GM20000 (cell line): ENCODE measurements at regions not wholly inside any gene's neighbourhood (a gene's known extent, or its start where the extent isn't known, plus 50 kb on each side); places are given as distances from the start of the nearest gene placed in this dataset.

Experiments used
- DNase-seq: peaks from one replicate; pipeline ENCODE4 v3.0.0; 2012; ENCODE audit warnings: low spot score
- TF ChIP-seq, protein P1 (sequence below): IDR thresholded peaks from 2 replicates; pipeline ENCODE4 v1.5.1; 2012; ENCODE audit warnings: mild to moderate bottlenecking, control low read depth; ENCODE audit errors: extremely low read depth, missing control alignments

GRCh38 chr11:134488512-134488911 lies 76.5 kb upstream of the B3GAT1 start:
- no peak for DNase-seq
- TF ChIP-seq, protein P1, sequence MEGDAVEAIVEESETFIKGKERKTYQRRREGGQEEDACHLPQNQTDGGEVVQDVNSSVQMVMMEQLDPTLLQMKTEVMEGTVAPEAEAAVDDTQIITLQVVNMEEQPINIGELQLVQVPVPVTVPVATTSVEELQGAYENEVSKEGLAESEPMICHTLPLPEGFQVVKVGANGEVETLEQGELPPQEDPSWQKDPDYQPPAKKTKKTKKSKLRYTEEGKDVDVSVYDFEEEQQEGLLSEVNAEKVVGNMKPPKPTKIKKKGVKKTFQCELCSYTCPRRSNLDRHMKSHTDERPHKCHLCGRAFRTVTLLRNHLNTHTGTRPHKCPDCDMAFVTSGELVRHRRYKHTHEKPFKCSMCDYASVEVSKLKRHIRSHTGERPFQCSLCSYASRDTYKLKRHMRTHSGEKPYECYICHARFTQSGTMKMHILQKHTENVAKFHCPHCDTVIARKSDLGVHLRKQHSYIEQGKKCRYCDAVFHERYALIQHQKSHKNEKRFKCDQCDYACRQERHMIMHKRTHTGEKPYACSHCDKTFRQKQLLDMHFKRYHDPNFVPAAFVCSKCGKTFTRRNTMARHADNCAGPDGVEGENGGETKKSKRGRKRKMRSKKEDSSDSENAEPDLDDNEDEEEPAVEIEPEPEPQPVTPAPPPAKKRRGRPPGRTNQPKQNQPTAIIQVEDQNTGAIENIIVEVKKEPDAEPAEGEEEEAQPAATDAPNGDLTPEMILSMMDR = no peak

- TF ChIP-seq, protein P1 = no peak
- DNase-seq = no peak
Measured at GRCh38 chr11:134487696-134488095, 75.7 kb upstream of the B3GAT1 start.

DNA sequence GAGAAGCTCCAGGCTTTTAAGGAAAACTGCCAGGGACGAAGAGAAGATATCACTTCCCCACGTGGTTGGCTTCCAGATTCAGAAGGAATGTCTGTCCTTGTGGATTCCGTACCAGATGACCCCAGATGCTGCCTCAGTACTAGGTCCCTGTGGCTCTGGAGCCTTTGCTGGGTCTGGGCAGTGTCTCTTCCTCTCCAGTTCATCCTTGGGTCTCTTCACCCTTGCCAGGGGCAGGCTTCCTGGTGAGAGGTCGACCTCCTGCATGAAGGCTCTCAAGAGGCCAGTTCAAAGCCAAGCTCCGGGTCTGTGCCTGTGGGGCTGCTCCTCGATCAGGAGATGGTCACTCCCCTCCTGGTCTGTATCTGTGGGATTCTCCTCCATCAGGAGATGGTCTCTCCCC lies 74.7 kb upstream of the B3GAT1 start:
- no peak for DNase-seq
- TF ChIP-seq, protein P1 = no peak

- TF ChIP-seq, protein P1 = no peak
- no peak for DNase-seq
Measured at GRCh38 chr11:134486106-134486505, 74.1 kb upstream of the B3GAT1 start.

DNA sequence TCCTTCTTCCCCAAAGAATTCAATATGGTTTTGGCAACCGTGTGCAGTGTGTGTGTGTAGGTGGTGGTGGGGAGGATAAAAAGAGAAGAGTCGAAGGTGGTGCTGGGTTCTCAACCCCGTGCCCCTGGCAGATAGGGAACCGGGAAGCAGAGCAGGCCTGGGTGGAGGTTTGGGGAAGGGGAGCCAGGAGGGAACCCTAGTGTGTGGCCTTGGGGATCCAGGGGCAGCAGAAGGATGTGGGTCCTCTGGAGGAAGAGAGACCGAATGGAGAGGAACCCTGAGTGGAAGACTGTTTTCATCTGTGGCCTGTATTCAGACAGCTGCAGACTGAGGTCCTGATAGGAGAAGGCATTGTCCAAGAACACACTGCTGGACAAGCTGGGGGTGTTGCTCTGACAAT lies 73.3 kb upstream of the B3GAT1 start:
- no peak for DNase-seq
- TF ChIP-seq, protein P1 = no peak

GRCh38 chr11:134483857-134484256 lies 71.8 kb upstream of the B3GAT1 start:
- TF ChIP-seq, protein P1 = no peak
- DNase-seq = no peak

GRCh38 chr11:134483291-134483690 lies 71.2 kb upstream of the B3GAT1 start:
- TF ChIP-seq, protein P1 = no peak

More at GRCh38 chr11:134483291-134483690, 71.2 kb upstream of the B3GAT1 start:
- DNase-seq = no peak
